ENCODE measurements at regions not wholly inside any gene's neighbourhood (a gene's known extent, or its start where the extent isn't known, plus 50 kb on each side); places are given as distances from the start of the nearest gene placed in this dataset.

GRCh38 chr17:59513934-59514841 is 51.2 kb upstream of the DHX40 start (continued):
- TF ChIP-seq, protein P1, sequence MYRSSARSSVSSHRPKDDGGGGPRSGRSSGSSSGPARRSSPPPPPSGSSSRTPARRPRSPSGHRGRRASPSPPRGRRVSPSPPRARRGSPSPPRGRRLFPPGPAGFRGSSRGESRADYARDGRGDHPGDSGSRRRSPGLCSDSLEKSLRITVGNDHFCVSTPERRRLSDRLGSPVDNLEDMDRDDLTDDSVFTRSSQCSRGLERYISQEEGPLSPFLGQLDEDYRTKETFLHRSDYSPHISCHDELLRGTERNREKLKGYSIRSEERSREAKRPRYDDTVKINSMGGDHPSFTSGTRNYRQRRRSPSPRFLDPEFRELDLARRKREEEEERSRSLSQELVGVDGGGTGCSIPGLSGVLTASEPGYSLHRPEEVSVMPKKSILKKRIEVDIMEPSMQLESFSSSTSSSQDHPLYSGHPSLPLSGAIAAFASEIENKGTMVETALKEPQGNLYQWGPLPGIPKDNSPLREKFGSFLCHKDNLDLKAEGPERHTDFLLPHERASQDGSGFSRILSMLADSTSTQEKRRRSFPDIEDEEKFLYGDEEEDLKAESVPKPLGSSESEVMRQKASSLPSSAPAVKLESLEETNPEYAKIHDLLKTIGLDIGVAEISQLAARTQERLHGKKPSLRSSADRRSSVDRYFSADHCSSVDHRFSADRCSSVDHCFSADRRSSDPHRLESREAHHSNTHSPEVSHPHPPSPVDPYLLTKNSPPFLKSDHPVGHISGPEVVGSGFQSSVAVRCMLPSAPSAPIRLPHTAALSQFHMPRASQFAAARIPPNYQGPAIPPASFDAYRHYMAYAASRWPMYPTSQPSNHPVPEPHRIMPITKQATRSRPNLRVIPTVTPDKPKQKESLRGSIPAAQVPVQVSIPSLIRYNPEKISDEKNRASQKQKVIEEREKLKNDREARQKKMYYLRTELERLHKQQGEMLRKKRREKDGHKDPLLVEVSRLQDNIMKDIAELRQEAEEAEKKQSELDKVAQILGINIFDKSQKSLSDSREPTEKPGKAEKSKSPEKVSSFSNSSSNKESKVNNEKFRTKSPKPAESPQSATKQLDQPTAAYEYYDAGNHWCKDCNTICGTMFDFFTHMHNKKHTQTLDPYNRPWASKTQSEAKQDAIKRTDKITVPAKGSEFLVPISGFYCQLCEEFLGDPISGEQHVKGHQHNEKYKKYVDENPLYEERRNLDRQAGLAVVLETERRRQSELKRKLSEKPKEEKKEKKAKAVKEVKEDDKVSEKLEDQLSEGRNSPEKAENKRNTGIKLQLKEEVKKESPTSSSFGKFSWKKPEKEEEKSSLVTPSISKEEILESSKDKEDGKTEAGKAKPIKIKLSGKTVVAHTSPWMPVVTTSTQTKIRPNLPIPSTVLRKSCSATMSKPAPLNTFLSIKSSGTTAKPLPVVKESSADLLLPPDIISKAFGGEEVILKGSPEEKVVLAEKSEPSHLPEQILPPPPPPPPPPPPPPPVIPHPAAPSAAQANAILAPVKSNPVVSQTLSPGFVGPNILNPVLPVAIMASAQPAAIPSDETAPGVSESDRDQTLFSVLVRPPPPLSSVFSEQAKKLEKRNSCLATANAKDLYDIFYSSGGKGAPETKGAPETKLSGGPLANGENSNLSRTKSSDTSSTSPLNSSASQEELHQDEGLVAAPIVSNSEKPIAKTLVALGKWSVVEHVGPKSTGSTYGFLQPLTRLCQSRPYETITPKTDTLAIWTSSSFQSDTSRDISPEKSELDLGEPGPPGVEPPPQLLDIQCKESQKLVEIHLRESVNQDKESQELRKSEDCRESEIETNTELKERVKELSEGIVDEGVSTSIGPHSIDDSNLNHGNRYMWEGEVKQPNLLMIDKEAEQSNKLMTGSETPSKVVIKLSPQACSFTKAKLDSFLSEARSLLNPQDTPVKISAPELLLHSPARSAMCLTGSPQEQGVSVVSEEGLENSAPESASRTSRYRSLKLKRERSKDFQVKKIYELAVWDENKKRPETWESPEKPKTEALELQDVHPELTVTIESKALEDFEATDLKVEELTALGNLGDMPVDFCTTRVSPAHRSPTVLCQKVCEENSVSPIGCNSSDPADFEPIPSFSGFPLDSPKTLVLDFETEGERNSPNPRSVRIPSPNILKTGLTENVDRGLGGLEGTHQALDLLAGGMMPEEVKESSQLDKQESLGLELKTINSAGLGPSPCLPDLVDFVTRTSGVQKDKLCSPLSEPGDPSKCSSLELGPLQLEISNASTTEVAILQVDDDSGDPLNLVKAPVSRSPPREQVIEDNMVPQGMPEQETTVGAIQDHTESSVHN (CRISPR knock-in tag; IDR thresholded peaks at IDR 0.05): no peak
- TF ChIP-seq KAT7 (CRISPR knock-in tag; IDR thresholded peaks at IDR 0.05; ENCODE audit: borderline replicate concordance) (0 out of 2 replicates have a peak, but pooled peaks have one; percentile 37), ZNF414 (CRISPR knock-in tag; IDR thresholded peaks at IDR 0.05) (peak; percentile 50; the same call in 1 of the 2 replicates), TEAD2 (CRISPR knock-in tag; IDR thresholded peaks at IDR 0.05) (no peak), TBP (CRISPR knock-in tag; IDR thresholded peaks at IDR 0.05) (no peak), KLF15 (CRISPR knock-in tag; IDR thresholded peaks at IDR 0.05; ENCODE audit: borderline replicate concordance) (no peak), ZMYM2 (CRISPR knock-in tag; IDR thresholded peaks at IDR 0.05) (peak; percentile 63; the same call in 1 of the 2 replicates), ZNF121 (CRISPR knock-in tag; IDR thresholded peaks at IDR 0.05) (0 out of 2 replicates have a peak, but pooled peaks have one; percentile 30), KDM5B (CRISPR knock-in tag; IDR thresholded peaks at IDR 0.05; ENCODE audit: borderline replicate concordance) (no peak), NFKBIZ (CRISPR knock-in tag; IDR thresholded peaks at IDR 0.05) (no peak), SATB2 (CRISPR knock-in tag; IDR thresholded peaks at IDR 0.05) (no peak; the same call in 1 of the 2 replicates), RAD21 (CRISPR knock-in tag; IDR thresholded peaks at IDR 0.05) (no peak)
- TF ChIP-seq, protein P2, sequence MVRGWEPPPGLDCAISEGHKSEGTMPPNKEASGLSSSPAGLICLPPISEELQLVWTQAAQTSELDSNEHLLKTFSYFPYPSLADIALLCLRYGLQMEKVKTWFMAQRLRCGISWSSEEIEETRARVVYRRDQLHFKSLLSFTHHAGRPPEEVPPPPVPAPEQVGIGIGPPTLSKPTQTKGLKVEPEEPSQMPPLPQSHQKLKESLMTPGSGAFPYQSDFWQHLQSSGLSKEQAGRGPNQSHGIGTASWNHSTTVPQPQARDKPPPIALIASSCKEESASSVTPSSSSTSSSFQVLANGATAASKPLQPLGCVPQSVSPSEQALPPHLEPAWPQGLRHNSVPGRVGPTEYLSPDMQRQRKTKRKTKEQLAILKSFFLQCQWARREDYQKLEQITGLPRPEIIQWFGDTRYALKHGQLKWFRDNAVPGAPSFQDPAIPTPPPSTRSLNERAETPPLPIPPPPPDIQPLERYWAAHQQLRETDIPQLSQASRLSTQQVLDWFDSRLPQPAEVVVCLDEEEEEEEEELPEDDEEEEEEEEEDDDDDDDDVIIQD (CRISPR knock-in tag; IDR thresholded peaks at IDR 0.05; ENCODE audit: low read depth): peak; percentile 57; the same call in 1 of the 2 replicates
- TF ChIP-seq, protein P3, sequence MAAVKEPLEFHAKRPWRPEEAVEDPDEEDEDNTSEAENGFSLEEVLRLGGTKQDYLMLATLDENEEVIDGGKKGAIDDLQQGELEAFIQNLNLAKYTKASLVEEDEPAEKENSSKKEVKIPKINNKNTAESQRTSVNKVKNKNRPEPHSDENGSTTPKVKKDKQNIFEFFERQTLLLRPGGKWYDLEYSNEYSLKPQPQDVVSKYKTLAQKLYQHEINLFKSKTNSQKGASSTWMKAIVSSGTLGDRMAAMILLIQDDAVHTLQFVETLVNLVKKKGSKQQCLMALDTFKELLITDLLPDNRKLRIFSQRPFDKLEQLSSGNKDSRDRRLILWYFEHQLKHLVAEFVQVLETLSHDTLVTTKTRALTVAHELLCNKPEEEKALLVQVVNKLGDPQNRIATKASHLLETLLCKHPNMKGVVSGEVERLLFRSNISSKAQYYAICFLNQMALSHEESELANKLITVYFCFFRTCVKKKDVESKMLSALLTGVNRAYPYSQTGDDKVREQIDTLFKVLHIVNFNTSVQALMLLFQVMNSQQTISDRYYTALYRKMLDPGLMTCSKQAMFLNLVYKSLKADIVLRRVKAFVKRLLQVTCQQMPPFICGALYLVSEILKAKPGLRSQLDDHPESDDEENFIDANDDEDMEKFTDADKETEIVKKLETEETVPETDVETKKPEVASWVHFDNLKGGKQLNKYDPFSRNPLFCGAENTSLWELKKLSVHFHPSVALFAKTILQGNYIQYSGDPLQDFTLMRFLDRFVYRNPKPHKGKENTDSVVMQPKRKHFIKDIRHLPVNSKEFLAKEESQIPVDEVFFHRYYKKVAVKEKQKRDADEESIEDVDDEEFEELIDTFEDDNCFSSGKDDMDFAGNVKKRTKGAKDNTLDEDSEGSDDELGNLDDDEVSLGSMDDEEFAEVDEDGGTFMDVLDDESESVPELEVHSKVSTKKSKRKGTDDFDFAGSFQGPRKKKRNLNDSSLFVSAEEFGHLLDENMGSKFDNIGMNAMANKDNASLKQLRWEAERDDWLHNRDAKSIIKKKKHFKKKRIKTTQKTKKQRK (IDR thresholded peaks at IDR 0.05; ENCODE audit: low read length): no peak
